NCI-H2081 (cell line): ENCODE measurements at regions not wholly inside any gene's neighbourhood (a gene's known extent, or its start where the extent isn't known, plus 50 kb on each side); places are given as distances from the start of the nearest gene placed in this dataset.
A peak's percentile ranks its signal among the peaks of the same experiment; 100 is the strongest.

ENCODE experiments used
- DNase-seq, 2 experiments: peaks; one replicate each; lab custom pipeline; 2025; lab: John Stamatoyannopoulos, UW

GRCh38 chr3:59593380-59593779, 543.6 kb upstream of the CFAP20DC start:
- no peak for DNase-seq

- no peak for DNase-seq
Observed at GRCh38 chr3:59580996-59581395, 531.2 kb upstream of the CFAP20DC start.

GRCh38 chr3:59580499-59580898, 530.7 kb upstream of the CFAP20DC start:
- no peak for DNase-seq

- no peak for DNase-seq
Observed at GRCh38 chr3:59578129-59578528, 528.3 kb upstream of the CFAP20DC start.

GRCh38 chr3:59576606-59577005, 526.8 kb upstream of the CFAP20DC start:
- no peak for DNase-seq

GRCh38 chr3:59575113-59576001, 525.5 kb upstream of the CFAP20DC start:
- DNase-seq: peak; percentile 74 to 89

- no peak for DNase-seq
Observed at GRCh38 chr3:59573911-59574310, 524.1 kb upstream of the CFAP20DC start.

- no peak for DNase-seq
Observed at GRCh38 chr3:59572106-59572505, 522.3 kb upstream of the CFAP20DC start.

GRCh38 chr3:59570806-59571205, 521.0 kb upstream of the CFAP20DC start:
- DNase-seq: no peak

GRCh38 chr3:59567661-59568060, 517.8 kb upstream of the CFAP20DC start:
- DNase-seq: no peak

- DNase-seq: no peak
Observed at GRCh38 chr3:59566481-59566975, 516.7 kb upstream of the CFAP20DC start.

GRCh38 chr3:59565125-59565524, 515.3 kb upstream of the CFAP20DC start:
- DNase-seq: peak in 1 of 2 experiments; percentile 44

- no peak for DNase-seq
Observed at GRCh38 chr3:59563966-59564365, 514.1 kb upstream of the CFAP20DC start.

GRCh38 chr3:59563072-59563605, 513.3 kb upstream of the CFAP20DC start:
- DNase-seq: no peak

- no peak for DNase-seq
Observed at GRCh38 chr3:59559721-59560435, 510.1 kb upstream of the CFAP20DC start.

- DNase-seq: peak in 1 of 2 experiments; percentile 27
Observed at GRCh38 chr3:59558906-59559720, 509.3 kb upstream of the CFAP20DC start.

- DNase-seq: no peak
Observed at GRCh38 chr3:59555593-59556315, 505.9 kb upstream of the CFAP20DC start.

- DNase-seq: no peak
Observed at GRCh38 chr3:59553076-59553475, 503.3 kb upstream of the CFAP20DC start.

GRCh38 chr3:59551834-59552233, 502.0 kb upstream of the CFAP20DC start:
- no peak for DNase-seq

- no peak for DNase-seq
Observed at GRCh38 chr3:59549962-59550361, 500.1 kb upstream of the CFAP20DC start.

GRCh38 chr3:59547874-59548273, 498.0 kb upstream of the CFAP20DC start:
- DNase-seq: no peak
